ENCODE measurements at regions not wholly inside any gene's neighbourhood (a gene's known extent, or its start where the extent isn't known, plus 50 kb on each side); places are given as distances from the start of the nearest gene placed in this dataset.

GRCh38 chr4:36493251-36493650 lies 211.8 kb downstream of the DTHD1 start:
- DNase-seq (ENCODE audit: low read depth in 2 of 2): no peak

- DNase-seq (ENCODE audit: low read depth in 2 of 2): no peak
Observed at GRCh38 chr4:36494016-36494415, 212.6 kb downstream of the DTHD1 start.

DNA sequence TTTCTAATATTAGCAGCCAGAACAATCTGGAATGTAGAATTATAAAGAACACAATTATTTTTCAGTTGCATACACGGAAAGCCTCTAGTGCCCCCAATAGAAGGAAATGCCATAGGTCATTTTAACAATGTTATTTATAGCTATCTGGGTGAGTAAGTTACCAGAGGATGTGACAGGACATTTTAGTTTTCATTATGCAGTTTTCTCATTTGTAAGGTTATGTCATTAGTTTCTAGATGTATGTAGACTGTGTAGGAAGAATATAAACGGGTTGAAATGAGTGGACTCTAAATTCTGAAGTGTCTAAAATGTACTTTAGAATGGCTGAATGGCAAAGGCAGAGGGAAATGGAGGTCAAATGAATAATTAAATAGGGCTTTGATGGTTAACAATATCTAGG lies 213.3 kb downstream of the DTHD1 start:
- DNase-seq (ENCODE audit: low read depth in 2 of 2): no peak

DNA sequence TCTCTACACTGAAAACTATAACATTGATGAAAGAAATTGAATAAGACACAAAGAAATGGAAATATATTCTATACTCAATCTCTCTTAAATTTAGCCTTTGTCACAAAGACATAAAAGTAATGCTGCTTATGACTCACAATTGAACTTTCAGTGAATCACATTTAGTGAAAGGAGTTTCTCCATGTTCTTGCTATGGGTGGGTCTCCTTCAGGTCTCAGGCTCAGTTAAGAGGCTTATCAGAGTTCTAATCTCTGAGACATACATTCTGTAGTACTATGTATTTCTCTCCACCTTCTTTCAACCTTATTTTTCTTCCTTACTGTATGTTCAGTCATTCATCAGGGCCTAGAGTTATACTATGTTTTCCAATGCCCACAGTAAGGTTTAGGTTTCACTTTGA lies 220.9 kb downstream of the DTHD1 start:
- DNase-seq (ENCODE audit: low read depth in 2 of 2): no peak

DNA sequence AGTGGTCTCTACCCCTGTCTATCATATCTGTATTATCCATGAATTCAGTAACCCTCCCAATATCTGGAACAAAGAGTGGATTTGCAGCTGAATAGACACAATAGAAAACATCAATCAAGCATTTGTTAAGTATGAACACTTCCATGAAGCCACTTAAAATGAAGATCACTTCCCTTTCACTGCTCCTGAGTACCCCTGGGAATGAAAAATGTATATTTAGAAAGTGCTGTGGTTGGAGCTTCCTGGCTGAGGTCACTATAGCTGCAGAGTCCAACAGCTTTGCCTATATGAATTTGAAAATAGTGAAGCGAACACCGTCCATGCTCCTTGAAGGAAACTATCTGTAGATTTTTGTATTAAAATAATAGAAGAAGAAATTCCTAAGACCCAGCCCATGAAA lies 227.0 kb downstream of the DTHD1 start:
- no peak for DNase-seq (ENCODE audit: low read depth in 2 of 2)

DNA sequence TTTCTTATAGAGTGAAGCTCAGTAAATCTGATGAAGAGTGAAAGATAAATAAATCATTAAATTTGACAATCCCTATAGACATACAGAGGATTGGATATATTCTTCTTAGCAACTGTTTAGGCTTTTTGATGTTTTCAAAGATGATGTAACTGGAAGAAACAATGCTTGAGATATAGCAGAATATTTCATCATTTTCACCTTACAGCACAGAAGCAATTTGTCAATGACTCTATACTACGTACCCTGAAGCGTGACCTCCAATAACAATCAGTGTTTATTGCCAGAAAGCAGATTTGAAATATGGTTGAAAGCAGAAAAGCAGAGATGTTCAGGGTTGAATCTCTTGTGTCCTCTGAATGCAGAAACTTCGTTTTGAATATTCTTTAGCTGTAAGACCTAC lies 228.4 kb downstream of the DTHD1 start:
- no peak for DNase-seq (ENCODE audit: low read depth in 2 of 2)

- DNase-seq (ENCODE audit: low read depth in 2 of 2): no peak
Observed at GRCh38 chr4:36511785-36512184, 230.4 kb downstream of the DTHD1 start.

DNA sequence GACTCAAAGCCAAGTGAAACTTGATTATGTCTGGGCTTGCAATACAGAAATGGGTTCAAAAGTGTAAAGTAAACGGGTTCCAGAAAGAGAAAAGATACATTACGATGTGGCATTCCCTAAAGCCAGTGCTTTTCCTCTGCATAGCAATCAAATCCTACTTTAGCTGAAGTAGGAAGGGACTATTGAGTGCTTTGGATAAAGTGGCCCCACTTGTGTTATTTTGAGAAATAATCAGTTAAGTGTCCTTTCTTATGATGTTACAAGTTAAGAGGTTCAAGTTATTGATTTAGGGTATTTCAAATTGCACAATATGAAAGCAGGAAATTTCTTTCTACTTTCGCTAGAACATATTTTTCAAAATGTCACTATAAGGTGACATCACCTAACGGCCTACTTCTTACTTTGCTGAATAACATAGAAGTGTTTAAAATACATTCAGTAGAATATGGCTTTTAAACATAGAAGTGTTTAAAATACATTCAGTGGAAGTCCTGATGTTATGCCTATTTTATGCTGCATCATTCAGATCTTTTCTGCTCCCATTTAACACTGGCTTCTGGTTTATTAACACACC lies 235.2 kb downstream of the DTHD1 start:
- DNase-seq (ENCODE audit: low read depth in 2 of 2): no peak

GRCh38 chr4:36523182-36523581 lies 241.8 kb downstream of the DTHD1 start:
- no peak for DNase-seq (ENCODE audit: low read depth in 2 of 2)

DNA sequence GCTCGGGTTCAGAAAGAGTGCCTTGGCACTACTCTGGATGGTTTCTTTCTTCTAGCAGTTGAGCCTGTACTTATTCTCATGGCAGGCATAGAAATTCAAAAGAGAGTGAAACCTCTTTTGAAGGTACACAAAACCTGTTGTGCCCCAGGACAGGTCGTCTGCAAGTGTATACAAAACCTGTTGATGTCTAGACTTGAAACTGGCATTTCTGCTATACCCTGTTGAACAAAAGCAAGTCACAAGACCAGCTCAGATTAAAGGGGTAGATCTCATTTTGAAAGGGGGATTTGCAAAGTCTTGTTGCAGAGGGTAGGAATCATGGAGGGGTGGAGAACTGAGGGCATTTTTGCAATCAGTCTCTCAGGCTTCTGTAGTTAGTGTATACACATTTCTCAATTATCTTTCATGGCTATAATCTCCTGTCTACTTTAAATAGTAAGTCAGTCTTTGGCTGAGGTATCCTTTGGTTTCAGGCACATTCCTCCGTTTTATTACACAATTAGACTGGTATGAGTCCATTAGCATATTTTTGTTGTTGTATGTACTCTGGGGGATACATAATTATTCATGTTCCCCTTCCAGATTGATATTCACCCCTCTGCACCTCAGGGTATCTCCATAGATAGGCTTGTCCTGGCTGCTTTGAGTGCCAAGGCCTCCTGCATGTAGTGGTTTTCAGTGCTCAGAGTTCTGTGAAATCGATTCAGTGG lies 251.4 kb downstream of the DTHD1 start:
- no peak for DNase-seq (ENCODE audit: low read depth in 2 of 2)

DNA sequence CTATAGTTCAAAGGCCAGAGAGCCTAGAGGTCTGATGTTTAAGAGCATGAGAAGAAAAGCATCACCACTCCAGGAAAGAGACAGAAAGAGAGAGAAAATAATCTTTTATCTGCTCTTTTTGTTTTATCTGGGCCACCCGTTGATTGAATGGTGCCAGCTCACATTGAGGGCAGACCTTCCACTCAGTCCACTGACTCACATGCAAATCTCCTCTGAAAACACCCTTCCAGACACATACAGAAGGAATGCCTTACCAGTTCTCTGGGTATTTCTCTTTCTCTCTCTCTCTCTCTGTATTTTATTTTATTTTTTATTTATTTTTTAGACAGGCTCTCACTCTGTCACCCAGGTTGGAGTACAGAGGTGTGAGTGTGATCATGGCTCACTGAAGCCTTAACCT lies 252.5 kb downstream of the DTHD1 start:
- DNase-seq (ENCODE audit: low read depth in 2 of 2): no peak

DNA sequence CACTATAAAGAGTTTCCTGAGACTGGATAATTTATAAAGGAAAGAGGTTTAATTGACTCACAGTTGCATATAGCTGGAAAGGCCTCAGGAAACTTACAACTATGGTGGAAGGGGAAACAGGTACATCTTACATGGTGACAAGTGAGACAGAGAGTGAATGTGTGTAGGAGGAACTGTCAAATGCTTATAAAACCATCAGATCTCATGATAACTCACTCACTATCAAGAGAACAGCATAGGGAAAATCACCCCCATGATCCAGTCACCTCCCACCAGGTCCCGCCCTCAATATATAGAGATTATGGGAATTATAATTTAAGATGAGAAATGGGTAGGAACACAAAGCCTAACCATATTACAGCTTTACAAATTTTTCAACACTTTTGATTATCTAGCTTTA lies 266.0 kb downstream of the DTHD1 start:
- no peak for DNase-seq (ENCODE audit: low read depth in 2 of 2)

- DNase-seq (ENCODE audit: low read depth in 2 of 2): no peak
Observed at GRCh38 chr4:36549252-36549651, 267.8 kb downstream of the DTHD1 start.

DNA sequence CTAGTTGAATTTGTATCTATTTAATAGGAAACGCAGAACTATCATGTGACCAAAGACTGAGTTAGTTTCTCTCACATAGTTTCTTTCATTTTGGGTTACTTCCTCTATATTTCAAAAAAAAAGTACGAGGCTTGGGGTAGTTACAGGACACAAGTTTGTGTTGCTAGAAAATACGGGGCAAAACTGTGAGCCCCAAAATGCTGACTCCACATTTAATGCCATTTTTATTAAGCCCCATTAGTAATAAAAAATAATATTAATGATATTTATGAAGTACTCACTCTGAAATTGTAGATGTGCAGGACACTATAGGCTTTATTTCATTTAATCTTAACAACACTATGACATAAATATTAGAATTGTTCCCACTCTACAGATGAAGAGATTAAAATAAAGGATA lies 268.6 kb downstream of the DTHD1 start:
- DNase-seq (ENCODE audit: low read depth in 2 of 2): no peak

DNA sequence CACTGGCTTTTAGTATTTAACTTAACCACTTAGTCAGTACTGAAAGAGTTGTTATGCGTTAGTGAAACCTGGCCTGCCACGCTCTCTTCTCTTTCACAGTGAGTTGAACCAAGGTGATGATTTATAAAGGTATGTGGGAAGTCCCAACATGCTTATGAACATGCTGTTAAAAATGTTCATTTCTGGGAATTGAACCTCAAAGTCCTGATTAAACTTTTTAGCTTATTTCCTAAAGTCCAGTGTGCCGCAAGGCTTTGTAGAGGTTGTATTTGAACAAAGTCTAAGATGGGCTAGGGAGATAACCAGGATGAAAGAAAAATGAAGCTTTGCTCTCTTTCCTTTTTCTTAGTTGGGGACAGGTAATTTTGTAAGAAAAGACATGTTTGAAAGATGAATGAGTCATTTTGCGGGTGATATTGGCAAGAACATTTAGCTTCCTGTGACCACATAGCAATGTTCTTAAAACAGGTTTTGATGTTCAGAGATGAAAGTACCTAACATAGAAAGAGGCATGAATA lies 270.3 kb downstream of the DTHD1 start:
- DNase-seq (ENCODE audit: low read depth in 2 of 2): no peak

DNA sequence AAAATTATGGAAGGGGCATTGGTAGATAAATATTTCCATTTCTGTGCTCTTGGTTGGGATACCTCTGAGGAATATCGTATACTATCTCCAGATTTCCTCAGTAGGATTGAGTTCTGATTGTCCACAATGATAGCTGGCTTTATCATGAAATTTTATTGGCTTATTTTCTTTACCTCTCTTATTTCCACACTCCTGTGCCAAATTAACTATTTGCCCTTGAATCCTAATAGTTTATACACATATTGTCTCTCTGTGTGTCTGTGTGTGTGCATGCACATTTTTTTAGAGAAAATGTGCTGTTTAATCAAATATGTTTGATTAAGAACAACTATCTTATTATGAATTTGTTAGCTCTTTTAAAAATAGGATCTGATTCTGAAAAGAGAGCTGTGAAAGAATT lies 271.6 kb downstream of the DTHD1 start:
- DNase-seq (ENCODE audit: low read depth in 2 of 2): no peak

GRCh38 chr4:36553453-36553852 lies 272.0 kb downstream of the DTHD1 start:
- DNase-seq (ENCODE audit: low read depth in 2 of 2): no peak

DNA sequence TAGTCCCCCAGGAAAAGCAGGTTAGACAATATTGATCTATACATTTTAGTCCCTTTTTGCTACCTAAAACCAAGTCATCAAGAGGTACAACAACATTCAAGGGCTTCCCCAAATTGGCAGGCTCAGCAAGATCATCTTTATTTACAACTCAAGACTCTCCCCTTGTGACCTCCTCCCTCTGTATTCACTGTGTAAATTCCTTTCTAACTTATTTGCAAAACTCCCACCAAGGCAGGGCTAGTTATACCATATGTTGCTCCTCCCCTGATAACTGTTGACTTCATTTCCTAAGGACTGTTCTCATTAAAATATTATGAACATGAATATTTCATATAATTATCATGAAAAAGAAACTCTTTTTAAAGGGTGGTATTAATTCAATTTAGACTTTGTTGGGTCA lies 275.6 kb downstream of the DTHD1 start:
- DNase-seq (ENCODE audit: low read depth in 2 of 2): no peak

GRCh38 chr4:36568575-36568974 lies 287.2 kb downstream of the DTHD1 start:
- no peak for DNase-seq (ENCODE audit: low read depth in 2 of 2)

DNA sequence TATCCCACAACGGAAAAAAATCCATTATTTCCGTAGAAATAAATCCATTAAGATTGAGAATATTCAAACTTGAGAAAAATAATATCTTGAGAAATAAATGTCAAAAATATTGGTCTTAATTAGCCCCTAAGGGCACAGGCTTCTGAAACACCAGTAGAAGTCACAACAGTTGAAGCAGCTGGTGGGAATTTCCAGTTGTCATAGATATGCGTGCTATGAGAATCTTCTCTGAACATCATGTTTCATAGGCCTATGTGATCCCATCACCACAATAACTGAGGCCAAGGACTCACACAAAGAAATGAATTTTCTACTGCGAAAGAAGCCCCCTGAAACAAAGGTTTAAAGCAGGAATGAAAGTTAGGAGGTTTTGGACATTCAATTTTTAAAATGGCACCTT lies 292.0 kb downstream of the DTHD1 start:
- DNase-seq (ENCODE audit: low read depth in 2 of 2): no peak

DNA sequence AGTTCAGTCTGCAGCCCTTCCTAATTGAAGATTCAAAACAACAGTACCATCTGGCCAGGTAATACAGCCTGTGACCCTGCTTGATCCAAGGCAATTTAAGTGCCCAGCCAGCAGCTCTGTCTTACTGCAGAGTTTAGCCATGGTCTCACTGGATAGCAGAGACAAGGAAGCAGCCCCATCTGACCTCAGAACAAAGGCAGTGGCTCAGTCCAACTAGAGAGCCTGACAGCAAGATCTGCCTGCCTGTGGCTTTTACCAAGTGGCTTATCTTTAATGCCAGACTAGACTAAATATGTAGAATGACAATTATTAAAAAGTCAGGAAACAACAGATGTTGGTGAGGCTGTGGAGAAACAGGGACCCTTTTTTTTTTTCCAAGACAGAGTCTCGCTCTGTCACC lies 293.4 kb downstream of the DTHD1 start:
- no peak for DNase-seq (ENCODE audit: low read depth in 2 of 2)

- no peak for DNase-seq (ENCODE audit: low read depth in 2 of 2)
Observed at GRCh38 chr4:36582198-36582597, 300.8 kb downstream of the DTHD1 start.

DNA sequence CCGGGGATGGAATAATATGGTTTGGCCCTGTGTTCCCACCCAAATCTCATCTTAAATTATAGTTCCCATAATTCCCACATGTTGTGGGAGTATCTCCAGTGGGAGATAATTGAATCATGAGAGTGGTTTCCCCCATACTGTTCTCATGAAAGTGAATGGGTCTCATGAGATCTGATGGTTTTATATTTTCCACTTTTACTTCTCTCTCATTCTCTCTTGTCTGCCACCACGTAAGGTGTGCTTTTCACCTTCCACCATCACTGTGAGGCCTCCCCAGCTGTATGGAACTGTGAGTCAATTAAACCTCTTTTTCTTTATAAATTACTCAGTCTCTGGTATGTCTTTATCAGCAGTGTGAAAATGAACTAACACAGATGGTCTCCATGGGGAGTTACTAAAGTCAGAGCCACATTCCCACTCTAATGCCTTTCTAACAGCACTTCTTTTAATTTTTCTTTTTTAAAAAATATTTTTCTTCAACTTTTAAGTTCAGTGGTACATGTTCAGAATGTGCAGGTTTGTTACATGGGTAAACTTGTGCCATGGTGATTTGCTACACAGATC lies 306.6 kb downstream of the DTHD1 start:
- DNase-seq (ENCODE audit: low read depth in 2 of 2): no peak

Measured in fibroblast of skin of left quadriceps (primary cell).